ENCODE measurements at regions not wholly inside any gene's neighbourhood (a gene's known extent, or its start where the extent isn't known, plus 50 kb on each side); places are given as distances from the start of the nearest gene placed in this dataset.

GRCh38 chr10:128222332-128222849 lies 96.2 kb upstream of the MKI67 start:
- no peak for DNase-seq

DNA sequence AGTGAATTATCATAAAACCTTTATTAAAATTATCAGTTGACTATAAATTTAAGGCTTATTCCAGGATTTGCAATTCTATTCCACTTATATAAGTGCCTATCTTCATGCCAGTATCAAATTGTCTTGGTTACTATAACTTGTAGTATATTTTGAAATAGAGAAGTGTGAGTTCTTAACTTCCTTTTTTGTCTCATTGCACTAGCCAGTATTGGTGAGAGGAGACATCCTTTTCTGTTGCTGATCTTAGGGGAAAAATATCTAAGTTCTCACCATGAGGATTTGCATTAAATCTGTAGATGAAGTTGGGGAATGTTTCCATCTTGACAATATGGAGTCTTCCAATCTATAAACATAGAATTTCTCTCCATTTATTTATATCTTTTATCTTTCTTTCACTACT lies 104.2 kb upstream of the MKI67 start:
- DNase-seq: no peak

DNA sequence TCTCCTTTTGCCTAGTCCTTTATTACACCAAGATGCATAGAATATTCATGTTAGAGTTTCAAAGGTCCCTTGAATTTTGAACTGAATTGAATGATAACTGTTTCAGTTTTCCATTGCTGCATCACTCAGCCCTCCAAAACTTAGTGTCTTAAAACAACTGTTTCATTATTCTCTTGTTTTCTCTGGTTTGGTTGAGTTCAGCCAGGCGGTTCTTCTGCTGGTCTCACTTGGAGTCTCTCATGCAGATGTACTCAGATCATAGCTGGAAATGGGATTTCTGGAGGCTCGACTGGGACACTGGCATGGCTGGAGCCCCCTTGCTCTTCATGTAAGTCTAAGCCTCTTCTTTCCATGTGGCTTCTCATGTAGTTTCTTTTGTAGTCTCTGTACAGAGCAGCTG lies 107.2 kb upstream of the MKI67 start:
- DNase-seq: no peak

DNA sequence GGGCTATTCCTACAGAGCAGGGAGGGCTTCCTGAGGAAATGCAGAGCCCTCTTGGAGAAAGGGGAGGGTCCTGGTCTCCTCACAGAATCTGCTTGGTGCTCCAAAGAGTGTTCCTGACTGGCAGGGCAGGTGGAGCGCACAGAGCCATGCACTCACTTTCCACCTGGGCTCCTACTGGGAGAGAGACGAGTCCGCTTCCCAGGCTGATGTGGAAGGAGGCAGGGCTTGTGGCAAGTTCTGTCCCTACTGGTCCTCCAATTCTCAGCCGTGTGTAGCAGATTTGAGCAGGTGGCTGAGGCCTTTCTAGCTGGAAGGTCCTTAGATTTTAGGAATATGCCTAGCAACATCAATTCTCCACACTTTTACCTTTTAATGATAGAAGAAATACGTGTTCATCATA lies 111.5 kb upstream of the MKI67 start:
- DNase-seq: no peak

GRCh38 chr10:128241023-128241422 lies 114.8 kb upstream of the MKI67 start:
- DNase-seq: no peak

DNA sequence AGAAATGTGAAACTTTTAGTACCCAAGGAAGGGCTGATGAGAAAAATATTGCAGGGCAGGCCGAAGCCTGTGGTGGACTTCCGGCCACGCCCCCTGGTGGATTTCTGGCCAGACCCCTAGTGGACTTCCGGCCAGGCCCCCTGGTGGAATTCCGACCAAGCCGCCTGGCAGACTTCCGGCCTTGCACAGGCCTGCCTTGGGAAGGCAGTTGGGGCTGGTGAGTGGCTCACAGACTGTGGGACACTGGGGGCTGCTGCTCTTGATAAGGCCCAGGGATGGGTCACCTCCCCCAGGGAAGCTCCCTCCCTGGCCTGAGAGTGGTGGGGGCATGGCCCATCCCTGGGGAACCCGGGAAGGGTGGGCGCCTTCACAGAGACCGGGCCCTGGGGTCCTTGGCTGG lies 116.4 kb upstream of the MKI67 start:
- DNase-seq: no peak

DNA sequence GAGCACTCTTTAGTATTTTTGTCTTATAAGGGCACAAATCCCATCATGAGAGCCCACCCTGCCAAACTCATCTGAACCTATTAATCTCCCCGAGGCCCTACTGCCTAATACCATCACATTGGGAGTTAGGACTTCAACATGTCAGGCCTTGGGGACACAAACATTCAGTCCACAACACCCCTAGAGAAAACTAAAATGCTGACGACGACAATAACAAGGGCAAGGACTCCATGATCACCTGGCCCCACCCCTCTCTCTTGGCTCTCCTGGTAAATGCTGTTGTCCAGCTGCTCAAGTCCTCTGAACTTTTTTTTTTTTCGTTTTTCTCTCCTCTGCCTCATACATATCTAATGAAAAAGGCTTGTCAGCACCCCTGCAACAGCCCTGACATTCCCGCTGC lies 118.8 kb upstream of the MKI67 start:
- no peak for DNase-seq

DNA sequence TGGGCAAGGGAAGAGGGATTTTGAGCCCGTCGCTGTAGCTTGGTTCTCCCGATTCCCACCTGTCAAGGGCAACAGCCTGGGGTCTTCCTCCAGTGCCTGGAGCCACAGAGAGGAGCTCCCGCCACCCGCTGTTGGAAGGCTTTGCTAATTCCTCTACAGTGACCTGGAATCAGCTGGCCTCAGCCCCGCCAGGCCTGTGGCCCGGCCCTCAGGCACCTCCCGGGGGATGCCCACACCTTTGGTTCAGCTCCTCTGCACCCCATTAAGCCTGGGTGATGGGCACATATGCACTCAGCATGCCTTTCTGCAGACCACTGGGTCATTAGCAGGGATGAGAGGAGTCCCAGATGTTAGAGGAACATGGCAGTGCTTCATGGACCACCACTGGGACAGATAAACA lies 121.4 kb upstream of the MKI67 start:
- no peak for DNase-seq

DNA sequence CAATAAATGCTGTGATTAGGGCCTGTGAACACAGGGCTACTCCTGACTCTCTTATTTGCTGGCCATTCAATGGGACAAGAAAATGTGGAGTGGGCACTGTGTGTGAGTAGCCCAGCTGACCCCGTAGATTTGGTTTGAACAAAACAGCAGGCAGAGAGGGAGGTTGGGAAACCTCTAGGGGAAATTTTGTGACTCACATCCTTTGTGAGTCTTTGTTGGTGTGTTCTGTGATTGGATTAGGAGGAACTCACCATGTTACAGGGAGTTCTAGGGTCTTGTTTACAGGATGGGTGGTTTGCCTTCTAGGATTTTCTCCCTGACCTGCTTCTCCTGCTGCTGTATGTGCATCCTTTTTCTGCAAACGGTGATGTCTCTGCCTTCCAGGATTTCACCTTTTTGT lies 128.3 kb upstream of the MKI67 start:
- DNase-seq: no peak

DNA sequence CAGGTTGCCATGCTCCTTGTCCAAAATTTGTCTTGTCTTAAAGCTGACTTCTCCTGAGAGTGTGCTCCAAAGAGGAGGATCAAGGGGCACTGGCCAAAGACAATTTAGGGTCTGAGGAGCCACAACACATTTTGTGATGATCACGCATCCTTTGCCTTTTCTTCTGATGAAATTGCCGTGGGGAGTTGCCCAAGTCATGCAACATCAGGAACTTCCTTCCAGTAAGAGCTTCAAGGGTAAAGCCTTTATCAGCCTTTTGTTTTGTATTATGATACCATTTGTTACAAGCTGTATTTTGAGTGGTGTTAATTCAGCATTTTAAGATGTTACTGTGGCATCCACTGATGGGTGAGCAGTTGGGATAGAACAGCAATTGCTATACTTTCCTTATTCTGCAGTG lies 131.2 kb upstream of the MKI67 start:
- no peak for DNase-seq

GRCh38 chr10:128258421-128258976 lies 132.3 kb upstream of the MKI67 start:
- DNase-seq: no peak

DNA sequence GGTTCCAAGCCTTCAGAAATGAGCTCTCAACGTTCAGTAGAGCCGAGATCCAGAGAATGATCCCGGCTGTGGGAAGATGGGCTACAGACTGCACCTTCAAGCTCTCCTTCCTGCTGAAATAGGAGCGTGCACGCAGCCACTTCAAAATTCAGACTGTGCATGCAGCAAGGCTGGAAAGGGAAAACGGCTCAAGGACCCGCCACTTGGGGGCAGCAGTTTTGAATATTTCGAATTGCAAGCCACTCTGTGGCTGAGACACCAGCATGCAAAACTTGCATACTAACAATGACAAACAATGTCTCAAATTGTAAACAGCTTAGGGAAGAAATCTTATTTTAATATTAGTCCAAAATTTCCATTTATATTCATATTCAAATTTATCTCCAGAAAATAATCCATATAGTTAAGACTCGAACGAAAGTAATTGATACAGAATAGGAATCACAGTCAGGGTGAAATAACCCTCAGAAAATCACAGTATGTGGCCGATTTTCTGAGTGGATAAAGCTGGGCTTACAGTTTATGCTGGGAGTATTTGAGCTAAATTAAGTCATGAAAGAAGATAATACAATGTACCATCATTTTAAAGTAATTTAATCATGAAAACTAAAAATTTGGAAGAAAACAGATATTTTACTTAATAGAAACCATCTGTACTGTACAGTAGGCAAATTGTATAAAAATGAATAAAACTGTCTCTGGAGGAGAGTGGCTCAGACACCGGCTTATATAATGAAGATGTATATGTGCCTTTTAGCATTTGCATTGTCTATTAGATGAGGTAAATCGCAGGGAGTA lies 137.9 kb upstream of the MKI67 start:
- DNase-seq: no peak

- no peak for DNase-seq
These were observed 139.4 kb upstream of the MKI67 start for GRCh38 chr10:128265596-128265995.

- no peak for DNase-seq
These were observed 141.4 kb upstream of the MKI67 start for GRCh38 chr10:128267581-128267980.

DNA sequence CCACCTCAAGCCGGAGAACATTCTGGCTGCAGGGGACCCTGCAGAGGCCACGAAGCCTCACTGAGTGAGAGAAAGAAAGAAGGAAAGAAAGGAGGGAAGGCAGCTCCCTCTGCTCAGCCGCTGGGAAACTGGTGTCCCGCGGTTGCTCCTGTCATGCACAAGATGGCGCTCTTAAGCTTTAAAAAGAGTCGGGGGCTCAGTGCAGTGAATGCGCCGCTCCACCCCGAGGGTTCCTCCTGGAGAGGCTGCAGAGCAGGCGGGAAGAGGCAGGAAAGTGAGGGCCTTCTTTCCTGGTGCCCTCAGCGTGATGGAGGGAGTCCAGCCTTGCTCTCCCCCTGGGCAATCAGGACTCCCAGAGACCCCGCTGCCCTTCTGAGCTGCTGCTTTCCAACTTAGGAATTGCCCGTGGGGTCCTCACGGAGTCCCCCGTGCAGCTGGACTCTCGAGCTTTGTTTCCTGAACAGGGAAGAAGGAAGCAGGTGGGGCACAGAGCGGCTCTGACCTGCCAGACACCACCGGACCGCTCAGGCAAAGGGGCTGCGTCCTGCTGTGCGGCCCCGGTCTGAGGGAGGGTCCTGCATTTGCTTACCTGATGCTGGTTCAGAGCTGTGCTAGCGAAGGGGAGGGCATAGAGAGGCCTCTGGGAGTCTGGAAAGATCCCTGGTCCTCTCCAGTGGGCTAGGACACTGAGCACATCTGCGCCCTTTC lies 141.9 kb upstream of the MKI67 start:
- no peak for DNase-seq

DNA sequence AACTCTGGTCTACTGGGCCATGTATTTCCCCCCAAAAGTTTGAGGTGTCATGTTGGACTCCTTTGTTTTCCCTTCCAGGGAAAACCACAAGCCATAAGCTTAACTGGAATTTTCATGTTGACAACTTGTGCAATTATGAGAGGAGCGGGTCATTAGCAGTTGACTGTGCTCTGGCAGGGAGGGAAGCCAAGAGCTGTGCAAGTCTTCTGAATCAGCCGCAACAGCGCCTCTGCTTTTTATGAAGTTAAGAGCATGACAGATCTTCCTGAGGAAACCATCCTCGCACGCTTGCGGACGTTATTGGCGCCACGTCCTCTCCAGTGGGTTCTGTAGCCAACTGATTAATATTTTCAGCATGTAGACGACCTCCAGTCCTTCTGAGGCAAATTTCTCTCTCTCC lies 148.7 kb upstream of the MKI67 start:
- no peak for DNase-seq

GRCh38 chr10:128275388-128276177 lies 149.4 kb upstream of the MKI67 start:
- no peak for DNase-seq

GRCh38 chr10:128277267-128277840 lies 151.1 kb upstream of the MKI67 start:
- DNase-seq: no peak

DNA sequence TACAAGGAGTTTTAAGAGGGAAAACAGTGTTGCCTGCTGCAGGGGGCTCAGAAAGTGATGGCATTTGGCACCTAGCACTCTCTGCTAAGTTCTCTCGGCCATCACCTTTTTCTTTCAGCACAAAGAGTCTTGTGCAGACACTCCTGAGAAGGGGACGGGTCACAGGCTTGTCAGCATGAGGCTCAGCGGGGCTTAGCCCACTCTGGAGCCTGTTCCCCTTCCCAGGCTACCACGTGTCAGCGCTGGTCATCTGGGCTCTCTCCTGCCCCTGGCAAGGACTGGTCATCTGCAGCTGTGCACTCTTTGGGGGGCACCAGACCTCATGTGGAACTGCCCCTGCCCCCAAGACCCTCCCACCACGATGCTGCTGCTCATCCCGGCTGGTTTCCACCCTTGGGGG lies 152.1 kb upstream of the MKI67 start:
- no peak for DNase-seq

GRCh38 chr10:128280271-128280670 lies 154.0 kb upstream of the MKI67 start:
- DNase-seq: no peak

DNA sequence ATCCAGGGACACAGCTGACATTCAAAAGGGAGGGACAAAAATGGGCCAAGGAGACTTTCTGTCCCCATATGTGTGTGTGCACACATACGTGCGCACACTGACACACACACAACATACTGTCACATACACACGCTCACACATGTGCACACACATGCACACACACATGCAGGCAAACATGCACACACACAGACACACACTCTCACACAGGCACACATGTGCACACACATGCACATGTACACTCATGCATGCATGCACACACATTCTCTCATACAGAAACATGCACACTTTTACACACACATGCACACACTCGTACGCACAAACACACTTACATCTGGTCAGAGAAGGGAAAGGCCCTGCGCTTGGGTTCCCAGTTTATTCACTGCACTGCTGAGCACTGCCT lies 155.1 kb upstream of the MKI67 start:
- no peak for DNase-seq

GRCh38 chr10:128281861-128282260 lies 155.6 kb upstream of the MKI67 start:
- DNase-seq: no peak
